GM12878 (cell line): ENCODE measurements at regions not wholly inside any gene's neighbourhood (a gene's known extent, or its start where the extent isn't known, plus 50 kb on each side); places are given as distances from the start of the nearest gene placed in this dataset.

ENCODE experiments used
- ATAC-seq: fragments of 200-7000 bp; cut with Tn5 transposase; 3 replicates; pipeline ENCODE4 v1.9.1; 2020; ENCODE audit warnings: mild to moderate bottlenecking, moderate library complexity
- BruUV-seq: library from RNA; stranded (reverse); fragments of 400-500 nt; replicated peaks from 2 replicates; lab custom pipeline; 2021; lab: Mats Ljungman, UMichigan
- CTCF ChIA-PET: fragments of 300-600 bp; sonication (Branson Sonifier 250); formaldehyde crosslinking; extraction: SDS; loops from one replicate; lab custom pipeline; 2021; ENCODE audit warnings: inconsistent platforms; lab: Yijun Ruan, JAX
- POLR2A ChIA-PET: fragments of 350-600 bp; formaldehyde crosslinking; extraction: SDS; loops from one replicate; lab custom pipeline; 2021; ENCODE audit warnings: inconsistent platforms; lab: Charles Lee
- RAD21 ChIA-PET: fragments of 300-600 bp; sonication (Branson Sonifier 250); formaldehyde crosslinking; loops from one replicate; lab custom pipeline; 2023; ENCODE audit warnings: antibody characterized with exemption; ENCODE audit not compliant: unreplicated experiment; lab: Charles Lee
- SMC1A ChIA-PET: fragments of 300-600 bp; sonication (Branson Sonifier 250); formaldehyde crosslinking; loops from one replicate; lab custom pipeline; 2023; ENCODE audit not compliant: unreplicated experiment, uncharacterized antibody; lab: Charles Lee
- DNase-seq: peaks from one replicate; pipeline ENCODE4 v3.0.0-alpha.2; 2011; ENCODE audit warnings: low read depth, low spot score
- FAIRE-seq: peaks from 3 replicates; lab custom pipeline; 2011; peaks lifted over from hg19 to GRCh38; lab: Jason Lieb, UNC
- H2AFZ ChIP-seq: 2 replicates; pipeline ENCODE4 v1.6.0; 2011; ENCODE audit warnings: low read depth, low read length, control low read depth; ENCODE audit not compliant: control insufficient read depth
- H3K27ac ChIP-seq: 2 replicates; pipeline ENCODE4 v1.5.1; 2011; ENCODE audit warnings: control low read depth; ENCODE audit not compliant: control insufficient read depth, insufficient read depth
- H3K27me3 ChIP-seq, 2 experiments: replicated peaks in 1 of 2; 2 replicates each; pipeline versions ENCODE4 v1.6.0 to v1.6.1; 2011; ENCODE audit warnings: low read length in 1 of 2; ENCODE audit not compliant: control insufficient read depth in 2 of 2, insufficient read depth in 2 of 2
- H3K36me3 ChIP-seq, 2 experiments: 2 replicates each; pipeline ENCODE4 v1.5.1; 2011; ENCODE audit warnings: low read length in 1 of 2; ENCODE audit not compliant: control insufficient read depth in 2 of 2, insufficient read depth in 2 of 2
- H3K4me1 ChIP-seq: 2 replicates; pipeline ENCODE4 v1.6.1; 2011; ENCODE audit warnings: mild to moderate bottlenecking, low read length, moderate library complexity, mixed read lengths; ENCODE audit not compliant: control insufficient read depth, insufficient read depth
- H3K4me2 ChIP-seq: 2 replicates; pipeline ENCODE4 v1.6.0; 2011; ENCODE audit warnings: control low read depth; ENCODE audit not compliant: control insufficient read depth, insufficient read depth
- H3K4me3 ChIP-seq: fragments of 200-600 bp; sonication (generic); 2 replicates; pipeline ENCODE4 v1.5.1; 2016
- H3K79me2 ChIP-seq: 2 replicates; pipeline ENCODE4 v1.6.0; 2011; ENCODE audit warnings: low read length; ENCODE audit not compliant: control insufficient read depth, insufficient read depth
- H3K9ac ChIP-seq: 2 replicates; pipeline ENCODE4 v1.8.0; 2011; ENCODE audit warnings: low read length, control low read depth, mixed read lengths; ENCODE audit not compliant: control insufficient read depth, insufficient read depth
- H3K9me3 ChIP-seq: replicated peaks from 3 replicates; pipeline ENCODE4 v1.5.1; 2011; ENCODE audit warnings: mild to moderate bottlenecking, low read length; ENCODE audit not compliant: control insufficient read depth, insufficient read depth
- H4K20me1 ChIP-seq: 2 replicates; pipeline ENCODE4 v1.6.0; 2011; ENCODE audit not compliant: control insufficient read depth, insufficient read depth
- CREM ChIP-seq: IDR thresholded peaks from 2 replicates; pipeline ENCODE4 v1.6.1; 2014; ENCODE audit warnings: antibody characterized with exemption, low read depth
- ESRRA ChIP-seq: IDR thresholded peaks from 2 replicates; pipeline ENCODE4 v1.6.1; 2012; ENCODE audit warnings: mild to moderate bottlenecking, low read length, improper control_type of control experiment
- HDGF ChIP-seq: fragments of 450-650 bp; IDR thresholded peaks from 2 replicates; pipeline ENCODE4 v1.6.1; 2016; ENCODE audit warnings: antibody characterized with exemption
- NR2C2 ChIP-seq: IDR thresholded peaks from 2 replicates; pipeline ENCODE4 v1.6.1; 2011; ENCODE audit warnings: borderline replicate concordance, low read depth; ENCODE audit not compliant: control insufficient read depth, insufficient read length
- SIN3A ChIP-seq: IDR thresholded peaks from 2 replicates; pipeline ENCODE4 v1.6.1; 2012; ENCODE audit warnings: low read depth, low read length, improper control_type of control experiment
- SMARCA5 ChIP-seq: fragments of 450-650 bp; IDR thresholded peaks from 2 replicates; pipeline ENCODE4 v1.6.1; 2017; ENCODE audit warnings: mild to moderate bottlenecking
- SPI1 ChIP-seq: IDR thresholded peaks from 2 replicates; pipeline ENCODE4 v1.6.1; 2011; ENCODE audit warnings: low read depth, mild to moderate bottlenecking, low read length, moderate library complexity, borderline replicate concordance; ENCODE audit not compliant: insufficient read depth
- SREBF1 ChIP-seq: IDR thresholded peaks from 2 replicates; pipeline ENCODE4 v1.6.1; 2012; ENCODE audit warnings: mild to moderate bottlenecking, low read length
- TCF12 ChIP-seq: IDR thresholded peaks from 2 replicates; pipeline ENCODE4 v1.6.1; 2011; ENCODE audit warnings: low read depth, mild to moderate bottlenecking, low read length
- ZNF217 ChIP-seq: fragments of 450-650 bp; IDR thresholded peaks from 2 replicates; pipeline ENCODE4 v1.6.1; 2017; ENCODE audit warnings: antibody characterized with exemption, mild to moderate bottlenecking
- WGBS: methylation state at CpG from one replicate; pipeline ENCODE4 v1.1.6; 2016; ENCODE audit warnings: low lambda C conversion rate; ENCODE audit not compliant: insufficient replicate concordance, insufficient coverage; ENCODE audit errors: missing lambda C conversion rate; 5-methylcytosine and 5-hydroxymethylcytosine counted together
- in situ Hi-C: fragments of 300-500 bp; cut with MboI; formaldehyde crosslinking; loops from 9 replicates; pipeline ENCODE4 v1.14.3; 2018; ENCODE audit warnings: mixed read lengths
- intact Hi-C: fragments of 100-400 bp; cut with micrococcal nuclease; formaldehyde crosslinking; loops from one replicate; pipeline ENCODE4 v1.14.2; 2022; ENCODE audit not compliant: unreplicated experiment
- TF ChIP-seq, protein P1 (sequence below): IDR thresholded peaks from 2 replicates; pipeline ENCODE4 v1.6.1; 2012; ENCODE audit warnings: low read depth, low read length, improper control_type of control experiment
- TF ChIP-seq, protein P2 (sequence below): fragments of 450-650 bp; formaldehyde crosslinking; IDR thresholded peaks from 2 replicates; pipeline ENCODE4 v1.4.0; 2020; ENCODE audit warnings: mild to moderate bottlenecking, moderate library complexity
- TF ChIP-seq, protein P3 (sequence below): IDR thresholded peaks from 2 replicates; pipeline ENCODE4 v1.6.1; 2012; ENCODE audit warnings: low read length, inconsistent platforms
- TF ChIP-seq, protein P4 (sequence below): fragments of 450-650 bp; conservative IDR thresholded peaks from 2 replicates; pipeline ENCODE4 v1.6.1; 2017; ENCODE audit warnings: mild to moderate bottlenecking, moderate library complexity

DNA sequence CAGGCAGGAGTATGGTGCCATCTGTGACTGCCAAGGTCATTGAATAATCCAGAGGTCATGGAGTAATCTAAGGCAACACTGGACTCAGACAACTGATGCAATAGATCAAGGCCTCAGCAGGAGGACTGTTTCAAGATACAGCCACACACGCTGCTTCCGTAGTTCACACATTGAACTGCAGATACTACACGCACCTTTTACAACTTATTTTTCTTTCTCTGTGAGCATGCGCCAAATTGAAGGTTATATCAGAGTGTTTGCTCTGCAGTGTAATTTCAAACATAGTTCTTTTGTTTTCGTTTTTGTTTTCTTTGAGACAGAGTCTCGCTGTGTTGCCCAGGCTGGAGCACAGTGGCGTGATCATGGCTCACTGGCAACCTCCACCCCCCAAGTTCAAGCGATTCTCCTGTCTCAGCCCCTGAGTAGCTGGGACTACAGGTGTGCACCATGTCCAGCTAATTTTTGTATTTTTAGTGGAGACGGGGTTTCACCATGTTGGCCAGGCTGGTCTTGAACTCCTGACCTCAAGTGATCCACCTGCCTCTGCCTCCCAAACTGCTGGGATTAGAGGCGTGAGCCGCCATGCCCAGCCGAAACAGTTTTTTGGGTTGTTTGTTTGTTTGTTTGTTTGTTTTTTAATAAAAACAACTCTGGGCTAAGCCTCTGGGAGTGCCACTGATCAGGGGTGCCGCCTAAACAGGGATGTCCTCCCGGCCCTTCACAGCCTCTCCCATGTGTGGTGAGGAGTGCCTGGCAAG, 96.6 kb upstream of the NAA20 start (continued):
- TF ChIP-seq, protein P1, sequence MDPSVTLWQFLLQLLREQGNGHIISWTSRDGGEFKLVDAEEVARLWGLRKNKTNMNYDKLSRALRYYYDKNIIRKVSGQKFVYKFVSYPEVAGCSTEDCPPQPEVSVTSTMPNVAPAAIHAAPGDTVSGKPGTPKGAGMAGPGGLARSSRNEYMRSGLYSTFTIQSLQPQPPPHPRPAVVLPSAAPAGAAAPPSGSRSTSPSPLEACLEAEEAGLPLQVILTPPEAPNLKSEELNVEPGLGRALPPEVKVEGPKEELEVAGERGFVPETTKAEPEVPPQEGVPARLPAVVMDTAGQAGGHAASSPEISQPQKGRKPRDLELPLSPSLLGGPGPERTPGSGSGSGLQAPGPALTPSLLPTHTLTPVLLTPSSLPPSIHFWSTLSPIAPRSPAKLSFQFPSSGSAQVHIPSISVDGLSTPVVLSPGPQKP: no peak
- TF ChIP-seq SPI1: no peak

DNA sequence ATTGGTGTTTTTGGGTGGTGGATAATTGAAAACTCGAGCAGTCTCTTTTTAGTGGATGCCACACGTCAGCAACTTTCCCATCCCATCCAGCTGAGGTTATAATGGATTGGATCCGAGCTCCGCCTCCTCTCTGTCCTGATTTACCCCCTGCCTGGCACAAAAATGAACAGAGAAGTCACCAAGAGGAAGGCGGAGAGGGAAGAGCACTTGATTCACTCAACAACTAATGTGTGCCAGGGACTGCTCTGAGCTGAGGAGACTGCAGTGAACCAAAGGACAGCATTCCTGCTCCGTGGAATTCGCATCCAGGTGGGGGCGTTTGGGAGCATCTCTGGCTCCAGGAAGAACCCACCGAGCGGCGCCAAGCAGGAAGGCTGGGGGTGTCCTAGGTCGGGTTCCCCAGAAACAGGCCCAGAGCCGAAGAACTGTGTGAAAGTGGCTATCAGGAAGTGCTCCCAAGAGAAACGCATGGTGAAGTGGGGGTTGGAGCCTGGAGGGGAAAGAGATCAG, 95.8 kb upstream of the NAA20 start:
- FAIRE-seq: no peak
- TF ChIP-seq ESRRA (no peak), NR2C2 (no peak), HDGF (no peak), SREBF1 (no peak), SIN3A (no peak), TCF12 (no peak), ZNF217 (no peak), CREM (no peak), SMARCA5 (no peak)
- TF ChIP-seq, protein P2, sequence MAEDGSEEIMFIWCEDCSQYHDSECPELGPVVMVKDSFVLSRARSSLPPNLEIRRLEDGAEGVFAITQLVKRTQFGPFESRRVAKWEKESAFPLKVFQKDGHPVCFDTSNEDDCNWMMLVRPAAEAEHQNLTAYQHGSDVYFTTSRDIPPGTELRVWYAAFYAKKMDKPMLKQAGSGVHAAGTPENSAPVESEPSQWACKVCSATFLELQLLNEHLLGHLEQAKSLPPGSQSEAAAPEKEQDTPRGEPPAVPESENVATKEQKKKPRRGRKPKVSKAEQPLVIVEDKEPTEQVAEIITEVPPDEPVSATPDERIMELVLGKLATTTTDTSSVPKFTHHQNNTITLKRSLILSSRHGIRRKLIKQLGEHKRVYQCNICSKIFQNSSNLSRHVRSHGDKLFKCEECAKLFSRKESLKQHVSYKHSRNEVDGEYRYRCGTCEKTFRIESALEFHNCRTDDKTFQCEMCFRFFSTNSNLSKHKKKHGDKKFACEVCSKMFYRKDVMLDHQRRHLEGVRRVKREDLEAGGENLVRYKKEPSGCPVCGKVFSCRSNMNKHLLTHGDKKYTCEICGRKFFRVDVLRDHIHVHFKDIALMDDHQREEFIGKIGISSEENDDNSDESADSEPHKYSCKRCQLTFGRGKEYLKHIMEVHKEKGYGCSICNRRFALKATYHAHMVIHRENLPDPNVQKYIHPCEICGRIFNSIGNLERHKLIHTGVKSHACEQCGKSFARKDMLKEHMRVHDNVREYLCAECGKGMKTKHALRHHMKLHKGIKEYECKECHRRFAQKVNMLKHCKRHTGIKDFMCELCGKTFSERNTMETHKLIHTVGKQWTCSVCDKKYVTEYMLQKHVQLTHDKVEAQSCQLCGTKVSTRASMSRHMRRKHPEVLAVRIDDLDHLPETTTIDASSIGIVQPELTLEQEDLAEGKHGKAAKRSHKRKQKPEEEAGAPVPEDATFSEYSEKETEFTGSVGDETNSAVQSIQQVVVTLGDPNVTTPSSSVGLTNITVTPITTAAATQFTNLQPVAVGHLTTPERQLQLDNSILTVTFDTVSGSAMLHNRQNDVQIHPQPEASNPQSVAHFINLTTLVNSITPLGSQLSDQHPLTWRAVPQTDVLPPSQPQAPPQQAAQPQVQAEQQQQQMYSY (CRISPR knock-in tag): no peak
- TF ChIP-seq, protein P3, sequence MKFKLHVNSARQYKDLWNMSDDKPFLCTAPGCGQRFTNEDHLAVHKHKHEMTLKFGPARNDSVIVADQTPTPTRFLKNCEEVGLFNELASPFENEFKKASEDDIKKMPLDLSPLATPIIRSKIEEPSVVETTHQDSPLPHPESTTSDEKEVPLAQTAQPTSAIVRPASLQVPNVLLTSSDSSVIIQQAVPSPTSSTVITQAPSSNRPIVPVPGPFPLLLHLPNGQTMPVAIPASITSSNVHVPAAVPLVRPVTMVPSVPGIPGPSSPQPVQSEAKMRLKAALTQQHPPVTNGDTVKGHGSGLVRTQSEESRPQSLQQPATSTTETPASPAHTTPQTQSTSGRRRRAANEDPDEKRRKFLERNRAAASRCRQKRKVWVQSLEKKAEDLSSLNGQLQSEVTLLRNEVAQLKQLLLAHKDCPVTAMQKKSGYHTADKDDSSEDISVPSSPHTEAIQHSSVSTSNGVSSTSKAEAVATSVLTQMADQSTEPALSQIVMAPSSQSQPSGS: no peak
- TF ChIP-seq, protein P4, sequence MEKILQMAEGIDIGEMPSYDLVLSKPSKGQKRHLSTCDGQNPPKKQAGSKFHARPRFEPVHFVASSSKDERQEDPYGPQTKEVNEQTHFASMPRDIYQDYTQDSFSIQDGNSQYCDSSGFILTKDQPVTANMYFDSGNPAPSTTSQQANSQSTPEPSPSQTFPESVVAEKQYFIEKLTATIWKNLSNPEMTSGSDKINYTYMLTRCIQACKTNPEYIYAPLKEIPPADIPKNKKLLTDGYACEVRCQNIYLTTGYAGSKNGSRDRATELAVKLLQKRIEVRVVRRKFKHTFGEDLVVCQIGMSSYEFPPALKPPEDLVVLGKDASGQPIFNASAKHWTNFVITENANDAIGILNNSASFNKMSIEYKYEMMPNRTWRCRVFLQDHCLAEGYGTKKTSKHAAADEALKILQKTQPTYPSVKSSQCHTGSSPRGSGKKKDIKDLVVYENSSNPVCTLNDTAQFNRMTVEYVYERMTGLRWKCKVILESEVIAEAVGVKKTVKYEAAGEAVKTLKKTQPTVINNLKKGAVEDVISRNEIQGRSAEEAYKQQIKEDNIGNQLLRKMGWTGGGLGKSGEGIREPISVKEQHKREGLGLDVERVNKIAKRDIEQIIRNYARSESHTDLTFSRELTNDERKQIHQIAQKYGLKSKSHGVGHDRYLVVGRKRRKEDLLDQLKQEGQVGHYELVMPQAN: no peak

More for the DNA sequence above, 95.8 kb upstream of the NAA20 start:
- Histone ChIP-seq H3K9me3 (no peaks in the 10 kb centered on the region), H4K20me1 (no peaks in the 10 kb centered on the region), H3K27ac (no peak overlapping the region), H3K4me3 (no peak overlapping the region), H3K4me2 (no peak overlapping the region), H3K9ac (no peak overlapping the region), H3K79me2 (no peaks in the 10 kb centered on the region), H2AFZ (no peak overlapping the region), H3K36me3 (no peaks in the 10 kb centered on the region), H3K4me1 (peaks cover 18% of the 10 kb centered on the region), H3K27me3 (no peaks in the 10 kb centered on the region)
- WGBS: 60% methylated on average over 14 of the region's 14 CpGs
- intact Hi-C loops (no loop called here), in situ Hi-C loops (no loop called here)
- POLR2A ChIA-PET: no interaction called here
- RAD21 ChIA-PET: no interaction called here
- ATAC-seq (no peak), DNase-seq (no peak)
- no TSS peak for BruUV-seq
- CTCF ChIA-PET: interaction anchor here (0.5 to 0.7 kb wide), 2 partner anchors 18 to 23 kb away, joined by 3 read pairs; no protein-coding TSS in a partner anchor
- SMC1A ChIA-PET: interaction anchor here (1.2 to 1.3 kb wide), 3 partner anchors 14 to 17 kb away, joined by 3 to 5 read pairs (median 4); no protein-coding TSS in a partner anchor
